Prostate gland (tissue), 2 donors: ENCODE measurements at regions not wholly inside any gene's neighbourhood (a gene's known extent, or its start where the extent isn't known, plus 50 kb on each side); places are given as distances from the start of the nearest gene placed in this dataset.

Experiments
- CTCF ChIP-seq, 4 experiments: fragments of 200-600 bp in 2 of 4; fragments of 450-650 bp in 2 of 4; sonication (generic) in 2 of 4; IDR thresholded peaks; 1 replicate in 3 of 4; 2 replicates in 1 of 4; pipeline ENCODE4 v1.5.1; 2016 to 2019; ENCODE audit warnings: antibody characterized with exemption in 4 of 4, mild to moderate bottlenecking in 2 of 4, moderate library complexity in 2 of 4
- POLR2AphosphoS5 ChIP-seq: sonication (generic); formaldehyde crosslinking; IDR thresholded peaks from one replicate; pipeline ENCODE4 v1.6.1; 2017; ENCODE audit warnings: antibody characterized with exemption

DNA sequence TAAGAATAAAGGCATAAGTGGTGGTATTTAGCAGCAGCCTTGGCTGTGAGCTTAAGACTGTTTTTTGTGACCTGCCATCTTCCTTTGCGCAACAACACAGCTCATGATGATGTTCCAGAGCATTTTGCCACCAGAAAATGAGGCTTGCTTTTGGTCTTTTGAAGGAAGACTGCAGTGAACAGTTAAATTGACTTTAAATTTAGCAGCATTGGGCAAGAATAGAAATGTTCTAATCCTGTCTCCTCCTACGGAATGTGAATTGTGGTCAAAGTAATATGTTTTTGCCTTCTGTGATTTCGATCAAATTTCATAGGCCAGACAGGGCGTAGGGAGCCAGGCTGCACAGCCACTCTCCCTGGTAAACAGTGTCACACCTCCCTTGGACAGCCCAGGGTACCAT is 460.7 kb upstream of the RASGRP1 start:
- TF ChIP-seq CTCF (IDR thresholded peaks at IDR 0.05) = no peak
- TF ChIP-seq POLR2AphosphoS5 = no peak
